ENCODE measurements at regions not wholly inside any gene's neighbourhood (a gene's known extent, or its start where the extent isn't known, plus 50 kb on each side); places are given as distances from the start of the nearest gene placed in this dataset.

DNA sequence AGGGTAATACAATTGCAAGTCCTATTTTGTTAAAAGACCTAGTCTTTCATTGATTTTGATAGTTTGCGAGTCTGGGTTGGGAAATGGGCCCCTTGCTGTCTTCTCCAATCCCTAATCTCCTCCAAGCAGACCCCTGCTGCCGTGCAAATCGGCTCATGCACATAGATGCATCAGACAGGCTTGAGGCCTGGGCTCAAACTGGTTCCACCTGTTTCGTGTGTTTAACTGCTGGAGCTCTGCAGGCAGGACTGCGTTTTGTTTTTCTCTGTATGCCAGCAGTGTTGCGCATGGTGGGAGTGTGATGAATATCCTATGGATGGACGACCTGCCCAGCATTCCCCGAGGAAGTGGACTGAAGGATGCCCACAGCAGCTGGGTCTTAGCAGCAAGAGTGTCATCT is 133.9 kb downstream of the PDGFRA start:
- no peak overlapping the region for H2BK20ac ChIP-seq (ENCODE audit: low read length)
- H3K4me2 ChIP-seq (ENCODE audit: insufficient read depth in 1 of 2, low read depth in 2 of 2, low read length in 2 of 2) = no peak overlapping the region; a peak in 1 of 4 replicates
- H3K4me1 ChIP-seq (replicated peaks in 1 of 4; ENCODE audit: control insufficient read depth in 3 of 4, insufficient read depth in 4 of 4, low read length in 3 of 4) = peaks cover 0 to 4% (median 0%) of the 10 kb centered on the region in 4 experiments; a peak in 1 of 7 replicates
- no peaks in the 10 kb centered on the region for H3K27me3 ChIP-seq (replicated peaks in 1 of 4; ENCODE audit: control insufficient read depth in 3 of 4, extremely low read depth in 1 of 4, insufficient read depth in 3 of 4, low read length in 3 of 4)
- no peak overlapping the region for H4K91ac ChIP-seq (replicated peaks; ENCODE audit: insufficient read length, low read length)
- no peak overlapping the region for H4K8ac ChIP-seq (ENCODE audit: extremely low read depth, insufficient read depth, low read length)
- H3K18ac ChIP-seq (ENCODE audit: extremely low read depth, low read length) = no peak overlapping the region
- POLR2A ChIA-PET (ENCODE audit: partially characterized antibody) = no interaction called here
- no peaks in the 10 kb centered on the region for H3K79me1 ChIP-seq (ENCODE audit: low read depth, low read length)
- H3K79me2 ChIP-seq (ENCODE audit: control insufficient read depth in 1 of 2, insufficient read depth in 2 of 2, low read length in 2 of 2) = no peaks in the 10 kb centered on the region
- DNase-seq (ENCODE audit: low read depth in 1 of 2, low spot score in 2 of 2) = no peak
- no peaks in the 10 kb centered on the region for H4K20me1 ChIP-seq (replicated peaks in 1 of 2; ENCODE audit: control insufficient read depth in 1 of 2, insufficient read depth in 2 of 2, low read length in 2 of 2)
- TF ChIP-seq CHD1 (IDR thresholded peaks at IDR 0.05; ENCODE audit: low read depth, low read length) (no peak), SP4 (IDR thresholded peaks at IDR 0.05; ENCODE audit: low read length) (no peak), ATF3 (IDR thresholded peaks at IDR 0.05; ENCODE audit: insufficient read depth, low read depth, low read length) (no peak), GABPA (IDR thresholded peaks at IDR 0.05; ENCODE audit: borderline replicate concordance, insufficient read depth, low read length) (no peak), JUND (IDR thresholded peaks at IDR 0.05; ENCODE audit: low read length) (no peak), HDAC2 (IDR thresholded peaks at IDR 0.05; ENCODE audit: borderline replicate concordance in 1 of 2, low read depth in 2 of 2, low read length in 2 of 2) (no peak)
- TF ChIP-seq, protein P1, sequence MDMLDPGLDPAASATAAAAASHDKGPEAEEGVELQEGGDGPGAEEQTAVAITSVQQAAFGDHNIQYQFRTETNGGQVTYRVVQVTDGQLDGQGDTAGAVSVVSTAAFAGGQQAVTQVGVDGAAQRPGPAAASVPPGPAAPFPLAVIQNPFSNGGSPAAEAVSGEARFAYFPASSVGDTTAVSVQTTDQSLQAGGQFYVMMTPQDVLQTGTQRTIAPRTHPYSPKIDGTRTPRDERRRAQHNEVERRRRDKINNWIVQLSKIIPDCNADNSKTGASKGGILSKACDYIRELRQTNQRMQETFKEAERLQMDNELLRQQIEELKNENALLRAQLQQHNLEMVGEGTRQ (IDR thresholded peaks at IDR 0.05; ENCODE audit: low read length) = no peak
- no peak overlapping the region for H2BK5ac ChIP-seq (ENCODE audit: low read depth, low read length)
- FAIRE-seq = no peak
- H3K27ac ChIP-seq (ENCODE audit: low read depth, low read length) = no peak overlapping the region
- no peak overlapping the region for H4K5ac ChIP-seq (ENCODE audit: insufficient read length, low read depth, low read length)
- H3K56ac ChIP-seq (replicated peaks; ENCODE audit: insufficient read length, low read depth, low read length) = no peak overlapping the region
- no peak overlapping the region for H2BK12ac ChIP-seq (ENCODE audit: low read depth, low read length)
- no peaks in the 10 kb centered on the region for H3K23me2 ChIP-seq (ENCODE audit: low read depth, low read length)
- no peak overlapping the region for H2AK5ac ChIP-seq (ENCODE audit: low read depth, low read length)
- no peak overlapping the region for H3K4me3 ChIP-seq (ENCODE audit: extremely low read depth in 1 of 4, insufficient read depth in 2 of 4, low read depth in 3 of 4, low read length in 4 of 4)
- H3K23ac ChIP-seq (ENCODE audit: insufficient read length) = no peak overlapping the region
- H2BK120ac ChIP-seq (replicated peaks; ENCODE audit: low read depth, low read length) = no peak overlapping the region
- no peak overlapping the region for H3K14ac ChIP-seq (ENCODE audit: insufficient read length)
- CTCF ChIA-PET (ENCODE audit: partially characterized antibody) = interaction anchor here (1.0 kb wide), 1 partner anchor 40 kb away, joined by 3 read pairs; no protein-coding TSS in a partner anchor
- H2AFZ ChIP-seq (ENCODE audit: low read length) = no peak overlapping the region
- H3K9ac ChIP-seq (replicated peaks in 1 of 4; ENCODE audit: extremely low read depth in 1 of 4, low read depth in 3 of 4, low read length in 3 of 4) = no peak overlapping the region
- no peak overlapping the region for H3K4ac ChIP-seq (replicated peaks; ENCODE audit: insufficient read length, low read depth, low read length)
- H2BK15ac ChIP-seq (ENCODE audit: low read length) = no peak overlapping the region
- H3K9me3 ChIP-seq (ENCODE audit: insufficient read depth in 2 of 2, low read depth in 1 of 2, low read length in 1 of 2) = no peaks in the 10 kb centered on the region
- no peaks in the 10 kb centered on the region for H3K36me3 ChIP-seq (ENCODE audit: control insufficient read depth in 2 of 4, insufficient read depth in 4 of 4, low read length in 3 of 4)
- WGBS, 2 experiments (ENCODE audit: extremely low coverage in 1 of 2, insufficient coverage in 1 of 2, insufficient read length in 1 of 2, insufficient replicate concordance in 2 of 2, low coverage in 1 of 2, low lambda C conversion rate in 2 of 2, missing lambda C conversion rate in 1 of 2) = 84% methylated on average over 8 of the region's 8 CpGs; no CpG with 5 or more reads in 1 of the 2 experiments
